ENCODE measurements at regions not wholly inside any gene's neighbourhood (a gene's known extent, or its start where the extent isn't known, plus 50 kb on each side); places are given as distances from the start of the nearest gene placed in this dataset.

DNA sequence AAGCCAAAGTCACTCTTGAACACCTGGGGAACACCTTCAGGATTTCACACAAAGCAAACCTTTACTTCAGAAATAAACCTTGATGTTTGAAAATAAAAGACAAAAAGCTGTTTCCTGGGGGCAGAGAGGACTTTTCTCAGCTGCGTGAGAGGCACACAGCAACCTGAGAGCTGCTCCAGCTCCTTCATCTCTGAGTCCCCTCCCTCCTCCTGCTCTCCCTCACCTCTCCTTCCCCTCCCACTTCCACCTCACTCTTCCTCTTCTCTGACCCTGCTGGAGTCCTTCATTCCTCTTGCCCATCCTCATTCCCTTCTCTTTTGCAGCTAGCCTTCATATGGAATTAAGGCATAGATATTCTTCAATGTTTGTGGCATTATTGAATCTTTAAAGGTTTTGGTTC, 208.4 kb downstream of the OMA1 start:
- TF ChIP-seq POLR2AphosphoS5 (IDR thresholded peaks at IDR 0.05) (no peak), POLR2A (IDR thresholded peaks at IDR 0.05) (no peak)
- TF ChIP-seq, protein P1, sequence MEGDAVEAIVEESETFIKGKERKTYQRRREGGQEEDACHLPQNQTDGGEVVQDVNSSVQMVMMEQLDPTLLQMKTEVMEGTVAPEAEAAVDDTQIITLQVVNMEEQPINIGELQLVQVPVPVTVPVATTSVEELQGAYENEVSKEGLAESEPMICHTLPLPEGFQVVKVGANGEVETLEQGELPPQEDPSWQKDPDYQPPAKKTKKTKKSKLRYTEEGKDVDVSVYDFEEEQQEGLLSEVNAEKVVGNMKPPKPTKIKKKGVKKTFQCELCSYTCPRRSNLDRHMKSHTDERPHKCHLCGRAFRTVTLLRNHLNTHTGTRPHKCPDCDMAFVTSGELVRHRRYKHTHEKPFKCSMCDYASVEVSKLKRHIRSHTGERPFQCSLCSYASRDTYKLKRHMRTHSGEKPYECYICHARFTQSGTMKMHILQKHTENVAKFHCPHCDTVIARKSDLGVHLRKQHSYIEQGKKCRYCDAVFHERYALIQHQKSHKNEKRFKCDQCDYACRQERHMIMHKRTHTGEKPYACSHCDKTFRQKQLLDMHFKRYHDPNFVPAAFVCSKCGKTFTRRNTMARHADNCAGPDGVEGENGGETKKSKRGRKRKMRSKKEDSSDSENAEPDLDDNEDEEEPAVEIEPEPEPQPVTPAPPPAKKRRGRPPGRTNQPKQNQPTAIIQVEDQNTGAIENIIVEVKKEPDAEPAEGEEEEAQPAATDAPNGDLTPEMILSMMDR (IDR thresholded peaks at IDR 0.05), result no peak
